ENCODE measurements at regions not wholly inside any gene's neighbourhood (a gene's known extent, or its start where the extent isn't known, plus 50 kb on each side); places are given as distances from the start of the nearest gene placed in this dataset.

DNA sequence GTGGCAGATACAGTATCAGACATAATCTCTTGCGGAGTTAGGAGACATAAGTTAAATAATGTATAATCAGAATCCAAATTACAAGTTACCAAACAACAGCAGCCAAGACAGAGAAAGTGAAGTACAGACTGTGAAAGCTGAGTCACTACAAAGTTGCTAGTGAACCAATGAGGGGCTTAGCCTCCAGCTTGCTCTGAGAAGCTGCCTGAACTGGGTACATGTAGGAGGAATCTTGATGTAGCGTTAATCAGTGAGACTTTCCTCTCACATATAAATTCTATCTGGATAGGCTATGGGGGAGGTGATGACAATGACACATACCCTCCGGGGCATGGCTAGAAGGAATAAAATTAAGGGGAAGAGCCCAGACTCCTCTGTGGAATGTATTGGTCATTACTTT lies 1234.3 kb upstream of the DDX18 start:
- TF ChIP-seq GATA1 (IDR thresholded peaks at IDR 0.05; ENCODE audit: low read depth, low read length) (no peak), POLR2A (IDR thresholded peaks at IDR 0.05; ENCODE audit: low read length) (no peak)
- no peak for DNase-seq

DNA sequence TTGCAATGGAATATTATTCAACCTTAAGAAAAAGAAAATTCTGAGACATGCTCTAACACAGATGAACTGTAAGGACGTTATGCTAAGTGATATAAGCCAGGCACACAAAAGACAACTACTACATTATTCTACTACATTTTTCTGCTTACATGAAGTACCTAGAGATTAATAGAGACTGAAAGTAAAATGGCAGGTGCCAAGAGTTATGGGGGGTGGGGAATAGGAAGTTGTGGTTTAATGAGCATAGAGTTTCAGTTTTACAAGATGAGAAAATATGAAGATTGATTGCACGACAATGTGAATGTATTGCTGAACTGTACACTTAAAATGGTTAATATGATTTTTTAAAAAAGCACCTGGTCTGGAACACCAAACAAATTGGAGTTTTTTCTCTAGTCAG lies 1231.6 kb upstream of the DDX18 start:
- TF ChIP-seq GATA1 (IDR thresholded peaks at IDR 0.05; ENCODE audit: low read depth, low read length) (no peak), POLR2A (IDR thresholded peaks at IDR 0.05; ENCODE audit: low read length) (no peak)
- no peak for DNase-seq

DNA sequence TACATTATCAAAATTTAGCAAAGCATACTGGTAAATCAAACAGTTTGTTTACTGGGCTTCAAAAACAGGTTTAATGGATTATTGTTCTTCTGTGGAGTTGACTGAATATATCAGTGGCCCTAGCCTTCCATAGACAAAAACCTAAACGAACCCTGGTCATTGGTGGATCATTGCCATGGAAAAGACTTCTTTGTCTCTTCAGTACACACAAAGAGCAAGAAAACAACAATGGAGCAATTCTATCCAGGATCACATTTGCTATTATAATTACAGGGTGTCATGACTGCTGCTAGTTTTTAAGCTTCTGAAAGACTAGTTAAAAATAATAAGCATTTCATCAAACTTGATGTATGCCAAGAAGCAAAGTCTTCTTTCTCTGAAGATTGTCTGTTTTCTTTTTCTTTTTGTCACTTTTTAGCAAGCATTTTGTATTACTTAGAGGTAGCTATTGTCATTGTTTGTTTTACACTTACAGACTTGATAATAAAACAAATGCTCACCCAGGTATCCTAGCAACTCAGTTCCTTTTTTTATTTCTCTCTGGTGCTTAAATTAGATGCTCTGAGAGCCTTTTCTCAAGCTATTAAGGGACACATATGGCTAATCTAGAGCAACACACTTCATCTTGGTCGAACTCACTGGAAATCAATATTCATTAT lies 1228.7 kb upstream of the DDX18 start:
- DNase-seq: no peak
- TF ChIP-seq POLR2A (IDR thresholded peaks at IDR 0.05; ENCODE audit: low read length) (no peak), GATA1 (IDR thresholded peaks at IDR 0.05; ENCODE audit: low read depth, low read length) (no peak)

DNA sequence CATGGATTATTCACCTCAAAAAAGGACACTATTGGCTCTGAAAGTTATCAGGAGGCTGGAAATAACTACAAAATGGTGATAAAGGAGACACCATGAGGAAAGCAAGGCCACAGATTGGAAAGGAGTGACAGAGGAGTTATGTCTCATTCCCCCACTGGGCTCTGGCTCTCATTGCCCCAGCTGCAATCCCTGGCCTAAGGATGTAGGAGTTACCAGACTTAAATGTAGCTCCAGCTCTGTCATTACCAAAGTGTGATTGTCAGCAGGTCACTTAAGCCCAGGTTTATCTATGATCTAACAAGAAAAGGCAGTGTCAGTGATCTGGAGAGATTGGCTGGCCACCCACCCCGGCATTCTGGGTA lies 1228.2 kb upstream of the DDX18 start:
- TF ChIP-seq POLR2A (IDR thresholded peaks at IDR 0.05; ENCODE audit: low read length): no peak
- no peak for TF ChIP-seq GATA1 (IDR thresholded peaks at IDR 0.05; ENCODE audit: low read depth, low read length)

More for the DNA sequence above, 1228.2 kb upstream of the DDX18 start:
- DNase-seq: no peak

Data from erythroblast (primary cell).